Karpas-422 (cell line): ENCODE measurements at regions not wholly inside any gene's neighbourhood (a gene's known extent, or its start where the extent isn't known, plus 50 kb on each side); places are given as distances from the start of the nearest gene placed in this dataset.

Experiments
- DNase-seq: peaks from one replicate; pipeline ENCODE4 v3.0.0-alpha.2; 2015
- H2AFZ ChIP-seq: fragments of 200-600 bp; sonication (generic); 2 replicates; pipeline ENCODE4 v1.6.1; 2014; ENCODE audit warnings: antibody characterized with exemption, low read length, mixed read lengths
- H3K27ac ChIP-seq: fragments of 200-600 bp; sonication (generic); 2 replicates; pipeline ENCODE4 v1.5.1; 2014; ENCODE audit warnings: mild to moderate bottlenecking, low read length, moderate library complexity
- H3K27me3 ChIP-seq: fragments of 200-600 bp; sonication (generic); 2 replicates; pipeline ENCODE4 v1.6.1; 2014; ENCODE audit warnings: low read length, mixed read lengths
- H3K36me3 ChIP-seq: fragments of 200-600 bp; sonication (generic); 2 replicates; pipeline ENCODE4 v1.6.1; 2014; ENCODE audit warnings: low read length, mixed read lengths; ENCODE audit not compliant: insufficient read depth
- H3K4me1 ChIP-seq: fragments of 200-600 bp; sonication (generic); 2 replicates; pipeline ENCODE4 v1.6.1; 2014; ENCODE audit warnings: mild to moderate bottlenecking, low read length, mixed read lengths
- H3K4me2 ChIP-seq: fragments of 200-600 bp; sonication (generic); 2 replicates; pipeline ENCODE4 v1.6.1; 2014; ENCODE audit warnings: low read length, low read depth, mild to moderate bottlenecking; ENCODE audit not compliant: poor library complexity, severe bottlenecking
- H3K4me3 ChIP-seq: fragments of 200-600 bp; sonication (generic); 2 replicates; pipeline ENCODE4 v1.5.1; 2014; ENCODE audit warnings: mild to moderate bottlenecking, antibody characterized with exemption, low read length, mixed read lengths
- H3K79me2 ChIP-seq: fragments of 200-600 bp; sonication (generic); 2 replicates; pipeline ENCODE4 v1.6.1; 2014; ENCODE audit warnings: mild to moderate bottlenecking, low read length, mixed read lengths
- H3K9ac ChIP-seq: fragments of 200-600 bp; sonication (generic); 2 replicates; pipeline ENCODE4 v1.6.0; 2014; ENCODE audit warnings: low read length
- H3K9me2 ChIP-seq: fragments of 200-600 bp; sonication (generic), shearing (Covaris generic); replicated peaks from 2 replicates; pipeline ENCODE4 v1.6.0; 2014; ENCODE audit warnings: mild to moderate bottlenecking, low read length, moderate library complexity; ENCODE audit not compliant: insufficient read depth
- H3K9me3 ChIP-seq: fragments of 300-700, 200-600 bp; sonication (generic); 2 replicates; pipeline ENCODE4 v1.6.1; 2014; ENCODE audit warnings: low read length, mixed read lengths
- H4K20me1 ChIP-seq: fragments of 200-600 bp; sonication (generic); 2 replicates; pipeline ENCODE4 v1.6.1; 2014; ENCODE audit warnings: mild to moderate bottlenecking, antibody characterized with exemption, low read length, low read depth; ENCODE audit not compliant: insufficient read depth

DNA sequence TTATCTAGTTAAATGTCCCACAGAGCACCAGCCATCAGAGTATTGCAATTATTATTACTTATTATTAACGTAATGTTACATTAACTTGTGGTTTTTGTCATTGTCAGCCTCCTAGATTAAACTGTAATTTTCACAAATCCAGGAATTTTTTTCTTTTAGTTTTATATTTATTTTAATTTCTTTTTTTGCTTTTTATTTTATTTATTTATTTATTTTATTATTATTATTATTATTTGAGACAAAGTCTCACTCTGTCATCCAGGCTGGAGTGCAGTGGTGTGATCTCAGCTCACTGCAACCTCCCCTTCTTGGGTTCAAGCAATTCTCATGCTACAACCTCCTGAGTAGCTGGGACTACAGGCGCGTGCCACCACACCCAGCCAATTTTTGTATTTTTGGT is 202.9 kb upstream of the LUZP2 start:
- peaks cover 19% of the 10 kb centered on the region for H3K9me3 ChIP-seq
- DNase-seq, result no peak
- H4K20me1 ChIP-seq, result no peaks in the 10 kb centered on the region
- H3K79me2 ChIP-seq, result no peaks in the 10 kb centered on the region
- H3K4me1 ChIP-seq, result no peaks in the 10 kb centered on the region
- H3K4me3 ChIP-seq, result no peak overlapping the region
- H3K9ac ChIP-seq, result no peak overlapping the region
- H2AFZ ChIP-seq, result no peak overlapping the region
- no peaks in the 10 kb centered on the region for H3K36me3 ChIP-seq
- no peaks in the 10 kb centered on the region for H3K9me2 ChIP-seq
- H3K4me2 ChIP-seq, result no peak overlapping the region
- H3K27me3 ChIP-seq, result no peaks in the 10 kb centered on the region
- H3K27ac ChIP-seq, result no peak overlapping the region

DNA sequence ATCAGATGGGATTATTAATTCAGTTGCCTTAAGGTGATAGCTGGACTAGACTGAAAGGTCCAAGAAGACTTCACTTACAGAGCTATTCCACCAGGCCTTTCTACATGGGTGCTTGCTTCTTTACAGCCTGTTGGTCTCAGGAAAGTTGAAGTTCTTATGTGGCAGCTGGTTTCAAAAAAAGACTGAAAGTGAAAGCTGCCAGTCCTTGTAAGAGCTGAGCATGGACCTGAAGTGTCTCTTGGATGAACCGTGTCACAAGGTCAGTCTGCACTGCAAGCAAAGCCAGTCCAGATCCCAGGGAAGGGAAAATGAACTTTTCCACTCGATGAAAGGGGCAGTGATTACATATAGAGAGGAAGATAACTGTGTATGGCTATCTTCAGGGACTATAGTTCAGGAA is 201.5 kb upstream of the LUZP2 start:
- Histone ChIP-seq H2AFZ (no peak overlapping the region), H3K9me2 (no peaks in the 10 kb centered on the region), H4K20me1 (no peaks in the 10 kb centered on the region), H3K36me3 (no peaks in the 10 kb centered on the region), H3K27ac (no peak overlapping the region), H3K4me1 (no peaks in the 10 kb centered on the region), H3K9ac (no peak overlapping the region), H3K4me3 (no peak overlapping the region), H3K79me2 (no peaks in the 10 kb centered on the region), H3K9me3 (peaks cover 19% of the 10 kb centered on the region), H3K4me2 (no peak overlapping the region), H3K27me3 (no peaks in the 10 kb centered on the region)
- no peak for DNase-seq

DNA sequence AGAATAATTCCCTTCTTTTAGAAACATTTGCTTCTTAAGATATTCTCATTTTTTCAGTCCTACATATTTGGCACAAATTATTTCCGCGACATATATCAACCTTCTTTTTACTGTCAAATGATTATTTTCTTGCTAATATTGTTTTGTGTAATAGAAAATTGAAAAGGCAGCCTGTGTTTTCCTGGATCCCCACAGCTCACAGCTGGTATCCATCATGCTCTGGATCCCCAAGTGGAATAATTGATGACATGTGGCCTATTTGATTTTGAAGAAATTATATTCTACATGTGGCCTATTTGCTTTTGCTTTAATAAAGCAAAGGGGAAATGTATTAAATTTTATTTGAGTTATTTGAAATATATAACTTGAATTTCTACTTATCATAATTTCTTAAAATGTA is 199.4 kb upstream of the LUZP2 start:
- no peak overlapping the region for H2AFZ ChIP-seq
- H3K9ac ChIP-seq, result no peak overlapping the region
- H3K9me3 ChIP-seq, result peaks cover 18% of the 10 kb centered on the region
- H3K36me3 ChIP-seq, result no peaks in the 10 kb centered on the region
- no peaks in the 10 kb centered on the region for H3K27me3 ChIP-seq
- no peaks in the 10 kb centered on the region for H3K79me2 ChIP-seq
- no peaks in the 10 kb centered on the region for H4K20me1 ChIP-seq
- no peaks in the 10 kb centered on the region for H3K4me1 ChIP-seq
- no peak overlapping the region for H3K4me2 ChIP-seq
- no peaks in the 10 kb centered on the region for H3K9me2 ChIP-seq
- no peak for DNase-seq
- no peak overlapping the region for H3K27ac ChIP-seq
- H3K4me3 ChIP-seq, result no peak overlapping the region

DNA sequence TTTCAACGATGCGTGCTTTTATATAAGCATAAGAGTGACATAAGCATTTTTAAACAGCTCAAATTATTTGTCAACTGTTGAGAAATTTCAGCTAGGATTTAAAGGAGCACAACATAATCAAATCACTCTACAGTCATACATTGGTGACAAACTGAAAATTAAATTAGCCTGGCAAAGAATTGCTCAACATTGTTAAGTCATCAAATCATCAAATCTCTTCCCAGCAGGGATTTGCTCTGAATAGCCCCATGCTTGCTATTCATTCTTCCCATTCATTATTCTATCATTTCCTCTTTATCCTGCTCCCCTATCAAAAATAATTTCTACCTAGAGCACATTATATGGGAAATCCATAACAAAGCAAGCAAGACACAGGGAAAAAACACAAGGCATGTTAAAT is 198.7 kb upstream of the LUZP2 start:
- H4K20me1 ChIP-seq, result no peaks in the 10 kb centered on the region
- no peak overlapping the region for H3K4me3 ChIP-seq
- peaks cover 19% of the 10 kb centered on the region for H3K9me3 ChIP-seq
- H3K79me2 ChIP-seq, result no peaks in the 10 kb centered on the region
- no peaks in the 10 kb centered on the region for H3K9me2 ChIP-seq
- H3K27ac ChIP-seq, result no peak overlapping the region
- H3K4me2 ChIP-seq, result no peak overlapping the region
- no peak overlapping the region for H3K9ac ChIP-seq
- H3K27me3 ChIP-seq, result no peaks in the 10 kb centered on the region
- H3K36me3 ChIP-seq, result no peaks in the 10 kb centered on the region
- H3K4me1 ChIP-seq, result no peaks in the 10 kb centered on the region
- DNase-seq, result no peak
- H2AFZ ChIP-seq, result no peak overlapping the region

DNA sequence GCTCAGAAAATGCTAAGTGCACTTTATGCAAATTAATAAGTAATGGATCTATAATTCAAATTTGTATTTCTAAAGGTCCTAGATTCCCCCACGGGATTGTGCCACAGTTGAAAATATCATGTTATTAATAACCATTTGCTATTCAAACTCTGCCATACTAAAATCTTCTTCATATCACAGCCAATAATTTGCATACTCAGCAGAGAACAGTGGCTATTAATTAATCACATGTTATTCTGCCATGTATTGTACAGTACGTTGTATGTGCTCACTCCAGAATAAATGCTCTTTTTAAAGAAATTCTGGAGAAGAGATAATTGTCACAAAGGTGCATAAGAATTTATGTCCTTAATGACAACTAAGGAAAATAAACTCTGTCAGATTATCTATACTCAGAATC is 184.9 kb upstream of the LUZP2 start:
- Histone ChIP-seq H3K4me2 (no peak overlapping the region), H3K27me3 (no peaks in the 10 kb centered on the region), H3K27ac (no peak overlapping the region), H3K9ac (no peak overlapping the region), H3K79me2 (no peaks in the 10 kb centered on the region), H2AFZ (no peak overlapping the region), H3K36me3 (no peaks in the 10 kb centered on the region), H3K9me3 (peaks cover 33% of the 10 kb centered on the region), H3K9me2 (no peaks in the 10 kb centered on the region), H3K4me1 (no peaks in the 10 kb centered on the region), H4K20me1 (no peaks in the 10 kb centered on the region), H3K4me3 (no peak overlapping the region)
- DNase-seq, result no peak

DNA sequence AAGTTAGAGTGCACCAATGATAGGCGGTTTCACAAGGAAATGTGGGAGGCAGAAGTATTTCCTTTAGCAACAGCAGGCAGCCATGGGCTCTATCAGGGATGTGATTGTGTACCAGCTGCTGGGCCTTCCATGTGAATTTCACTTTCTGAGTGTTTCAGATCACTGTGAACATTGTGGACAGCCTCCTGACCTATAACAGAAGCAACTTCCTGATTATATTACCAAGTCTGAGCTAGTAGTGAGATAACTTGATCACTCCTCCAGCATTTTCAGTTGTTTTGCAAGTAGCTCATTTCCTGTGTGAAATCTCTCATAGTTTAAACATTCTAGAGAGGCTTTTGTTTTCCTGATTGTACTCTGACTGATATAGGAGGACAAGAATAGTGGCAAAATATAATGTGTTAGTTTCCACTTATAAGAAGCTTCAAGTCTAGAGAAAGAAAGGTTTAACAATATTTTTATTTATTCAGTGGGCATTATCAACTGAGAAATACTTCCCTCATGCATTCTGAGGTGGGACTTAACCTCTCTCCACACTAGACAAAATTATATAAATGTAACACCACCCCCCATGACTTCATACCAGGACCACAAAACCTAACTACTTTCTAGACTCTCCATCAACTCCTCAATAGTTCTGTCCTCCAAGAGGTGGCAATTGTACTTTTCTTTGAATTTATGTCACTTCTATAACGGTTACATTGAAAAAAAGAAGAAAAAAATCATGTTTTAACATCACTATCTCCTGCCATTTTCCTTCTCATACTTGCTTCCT is 184.2 kb upstream of the LUZP2 start:
- H3K9me3 ChIP-seq, result peaks cover 38% of the 10 kb centered on the region
- H3K4me1 ChIP-seq, result no peaks in the 10 kb centered on the region
- no peak for DNase-seq
- H3K4me2 ChIP-seq, result no peak overlapping the region
- no peak overlapping the region for H3K9ac ChIP-seq
- H3K36me3 ChIP-seq, result no peaks in the 10 kb centered on the region
- no peak overlapping the region for H3K27ac ChIP-seq
- no peak overlapping the region for H2AFZ ChIP-seq
- no peaks in the 10 kb centered on the region for H4K20me1 ChIP-seq
- no peaks in the 10 kb centered on the region for H3K27me3 ChIP-seq
- H3K79me2 ChIP-seq, result no peaks in the 10 kb centered on the region
- no peak overlapping the region for H3K4me3 ChIP-seq
- H3K9me2 ChIP-seq, result no peaks in the 10 kb centered on the region

DNA sequence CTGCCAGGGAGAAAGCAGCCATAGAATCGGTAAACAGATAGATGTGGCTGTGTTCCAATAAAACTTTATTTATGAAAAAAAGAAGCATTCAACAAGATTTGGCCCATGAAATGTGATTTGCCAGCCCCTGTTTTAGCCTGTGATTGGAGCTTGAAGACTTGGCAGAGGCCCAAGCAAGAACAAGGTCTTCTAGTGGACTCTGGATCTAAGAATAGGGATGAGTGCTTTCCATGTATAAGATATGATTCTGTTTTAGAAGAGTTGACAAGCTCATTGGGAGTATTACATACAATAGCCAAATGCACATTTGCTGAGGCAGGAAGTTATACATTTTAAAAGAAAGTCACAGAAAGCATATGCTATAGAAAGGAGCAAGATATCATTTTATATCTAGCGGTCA is 175.6 kb upstream of the LUZP2 start:
- H3K9me3 ChIP-seq, result peaks cover 47% of the 10 kb centered on the region
- no peaks in the 10 kb centered on the region for H3K4me1 ChIP-seq
- no peaks in the 10 kb centered on the region for H3K79me2 ChIP-seq
- no peak overlapping the region for H3K27ac ChIP-seq
- DNase-seq, result no peak
- H3K36me3 ChIP-seq, result no peaks in the 10 kb centered on the region
- H2AFZ ChIP-seq, result no peak overlapping the region
- H3K27me3 ChIP-seq, result no peaks in the 10 kb centered on the region
- H3K4me3 ChIP-seq, result no peak overlapping the region
- H3K9ac ChIP-seq, result no peak overlapping the region
- no peaks in the 10 kb centered on the region for H3K9me2 ChIP-seq
- no peak overlapping the region for H3K4me2 ChIP-seq
- no peaks in the 10 kb centered on the region for H4K20me1 ChIP-seq

DNA sequence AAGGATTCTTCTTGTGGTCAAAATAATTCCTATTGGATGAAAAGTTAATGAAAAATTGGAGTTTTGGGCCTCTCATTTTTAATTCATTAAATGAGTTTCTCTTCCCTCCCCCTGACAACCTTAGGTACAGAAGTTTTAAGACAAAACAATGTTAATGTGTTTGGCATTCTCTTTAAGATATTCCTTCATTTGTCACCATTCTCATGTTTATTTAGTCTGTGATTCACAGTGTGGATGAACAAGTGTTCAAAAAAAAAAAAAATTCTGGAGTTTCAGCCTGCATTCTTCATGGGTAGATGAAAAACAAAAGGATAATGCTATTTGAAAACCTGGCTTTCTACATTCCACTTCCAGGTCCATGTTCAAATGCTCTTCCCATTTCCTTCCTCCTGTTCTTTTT is 172.6 kb upstream of the LUZP2 start:
- no peak for DNase-seq
- no peak overlapping the region for H3K4me2 ChIP-seq

More for the DNA sequence above, 172.6 kb upstream of the LUZP2 start:
- no peaks in the 10 kb centered on the region for H3K4me1 ChIP-seq
- no peaks in the 10 kb centered on the region for H3K36me3 ChIP-seq
- H3K9me2 ChIP-seq, result no peaks in the 10 kb centered on the region
- H3K9me3 ChIP-seq, result peaks cover 28% of the 10 kb centered on the region
- H4K20me1 ChIP-seq, result no peaks in the 10 kb centered on the region
- H3K27ac ChIP-seq, result no peak overlapping the region
- H3K9ac ChIP-seq, result no peak overlapping the region
- H2AFZ ChIP-seq, result no peak overlapping the region
- no peaks in the 10 kb centered on the region for H3K79me2 ChIP-seq
- H3K4me3 ChIP-seq, result no peak overlapping the region
- no peaks in the 10 kb centered on the region for H3K27me3 ChIP-seq
